HL-60 (cell line): ENCODE measurements at regions not wholly inside any gene's neighbourhood (a gene's known extent, or its start where the extent isn't known, plus 50 kb on each side); places are given as distances from the start of the nearest gene placed in this dataset.

ENCODE experiments used
- CTCF ChIP-seq: IDR thresholded peaks from one replicate; pipeline ENCODE4 v1.5.1; 2011; ENCODE audit warnings: low read length, control low read depth, inconsistent platforms; ENCODE audit not compliant: insufficient read depth
- GABPA ChIP-seq: IDR thresholded peaks from 2 replicates; pipeline ENCODE4 v1.6.1; 2012; ENCODE audit warnings: low read depth
- POLR2AphosphoS5 ChIP-seq: IDR thresholded peaks from 2 replicates; pipeline ENCODE4 v1.6.1; 2012; ENCODE audit warnings: low read depth

- TF ChIP-seq CTCF (no peak), POLR2AphosphoS5 (no peak), GABPA (no peak)
Measured at GRCh38 chr14:87122166-87122565, 870.8 kb downstream of the GALC start.
